HG02981 (cell line): ENCODE measurements at regions not wholly inside any gene's neighbourhood (a gene's known extent, or its start where the extent isn't known, plus 50 kb on each side); places are given as distances from the start of the nearest gene placed in this dataset.

Experiments
- ATAC-seq: cut with Tn5 transposase; IDR thresholded peaks from one replicate; pipeline ENCODE4 v1.9.1; 2021; ENCODE audit warnings: mild to moderate bottlenecking, moderate library complexity; ENCODE audit not compliant: unreplicated experiment

DNA sequence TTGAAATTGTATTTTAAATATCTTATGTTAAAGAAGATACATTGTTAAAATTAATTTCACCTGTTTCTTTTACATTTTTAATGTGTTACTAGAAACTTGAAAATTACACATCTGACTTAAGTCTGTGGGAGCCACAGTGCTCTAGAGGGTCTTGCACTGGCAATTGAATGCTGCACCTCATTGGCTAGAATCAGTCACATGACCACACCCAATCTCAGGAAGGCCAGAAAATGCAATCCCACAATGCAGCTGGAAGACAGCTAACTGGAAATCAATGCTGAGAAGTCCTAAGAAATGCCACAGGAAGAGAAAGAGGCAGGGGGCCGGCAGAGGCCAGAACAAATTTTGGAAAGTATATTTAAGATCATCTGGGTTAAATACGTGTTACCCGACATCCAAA lies 189.2 kb upstream of the POU3F3 start:
- no peak for ATAC-seq

DNA sequence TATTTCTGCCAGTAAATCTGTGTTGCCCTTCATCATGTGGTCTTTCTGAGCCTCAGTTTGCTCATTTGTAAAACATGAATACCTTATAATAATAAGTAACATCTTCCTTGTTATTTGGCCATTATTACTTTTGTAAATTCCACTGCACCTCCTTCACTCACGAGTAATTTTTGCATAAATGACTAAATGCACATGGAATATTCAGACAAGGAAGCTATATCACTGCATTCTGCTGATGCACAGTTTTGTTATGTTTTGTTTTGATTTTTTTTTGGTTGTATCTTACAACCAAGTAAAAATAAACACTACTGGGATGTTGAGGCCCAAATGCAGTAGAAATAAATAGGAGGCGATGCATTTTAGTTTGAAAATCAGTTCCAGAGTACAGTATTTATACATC lies 185.3 kb upstream of the POU3F3 start:
- ATAC-seq = no peak

DNA sequence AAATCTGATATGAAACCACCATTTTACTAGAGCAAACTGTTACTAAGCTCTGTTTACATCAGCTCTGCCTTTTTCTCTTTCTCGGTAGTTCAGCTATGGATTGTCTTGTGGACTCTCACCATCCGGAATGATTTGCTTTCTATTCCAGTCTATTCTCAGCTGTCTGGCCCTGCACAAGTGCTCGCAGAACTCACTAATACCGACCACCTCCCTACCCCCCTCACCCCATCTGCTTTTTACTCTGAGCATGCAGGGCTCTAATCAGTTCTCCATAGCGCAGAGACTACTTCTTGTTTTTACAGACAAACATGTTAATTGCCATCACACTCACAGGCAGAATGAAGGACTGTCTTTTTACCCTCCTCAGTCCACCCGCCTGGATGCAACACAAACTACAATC lies 180.7 kb upstream of the POU3F3 start:
- ATAC-seq = no peak

DNA sequence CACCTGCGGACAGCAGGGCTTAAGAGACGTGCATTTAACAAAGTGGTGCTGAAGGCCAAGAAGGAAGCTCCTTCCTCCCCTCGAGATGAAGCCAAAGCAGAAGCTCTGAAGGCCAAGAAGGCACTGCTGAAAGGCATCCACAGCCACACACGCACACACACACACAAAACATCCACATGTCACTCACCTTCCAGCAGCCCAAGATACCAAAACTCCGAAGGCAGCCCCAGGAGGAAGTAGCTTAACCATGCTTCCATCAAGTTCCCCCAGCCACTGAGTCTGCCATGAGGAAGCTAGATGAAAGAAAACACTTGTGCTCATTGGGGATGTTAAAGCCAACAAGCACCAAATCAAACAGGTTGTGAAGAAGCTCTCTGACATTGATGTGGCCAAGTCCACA lies 175.7 kb upstream of the POU3F3 start:
- ATAC-seq = no peak

DNA sequence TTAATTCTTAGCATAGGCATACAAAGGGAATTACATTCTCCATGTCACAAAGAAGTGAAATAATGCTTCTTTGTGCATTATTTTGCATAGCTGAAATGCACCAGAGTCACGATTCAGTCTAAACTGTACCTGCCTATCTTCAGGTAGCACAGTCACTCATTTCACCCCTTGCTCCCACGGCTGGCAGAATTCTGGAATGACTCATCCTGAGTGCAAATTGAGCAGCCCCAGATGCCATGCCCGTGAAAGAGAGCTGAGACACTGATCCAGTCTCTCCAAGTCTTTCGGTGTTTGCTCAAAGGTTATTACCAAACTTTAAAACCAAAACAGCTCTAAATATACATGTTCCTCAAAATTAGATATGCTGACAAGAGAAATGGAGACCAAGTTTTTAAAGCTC lies 168.3 kb upstream of the POU3F3 start:
- no peak for ATAC-seq

GRCh38 chr2:104687147-104687546 lies 166.8 kb upstream of the POU3F3 start:
- ATAC-seq = no peak

DNA sequence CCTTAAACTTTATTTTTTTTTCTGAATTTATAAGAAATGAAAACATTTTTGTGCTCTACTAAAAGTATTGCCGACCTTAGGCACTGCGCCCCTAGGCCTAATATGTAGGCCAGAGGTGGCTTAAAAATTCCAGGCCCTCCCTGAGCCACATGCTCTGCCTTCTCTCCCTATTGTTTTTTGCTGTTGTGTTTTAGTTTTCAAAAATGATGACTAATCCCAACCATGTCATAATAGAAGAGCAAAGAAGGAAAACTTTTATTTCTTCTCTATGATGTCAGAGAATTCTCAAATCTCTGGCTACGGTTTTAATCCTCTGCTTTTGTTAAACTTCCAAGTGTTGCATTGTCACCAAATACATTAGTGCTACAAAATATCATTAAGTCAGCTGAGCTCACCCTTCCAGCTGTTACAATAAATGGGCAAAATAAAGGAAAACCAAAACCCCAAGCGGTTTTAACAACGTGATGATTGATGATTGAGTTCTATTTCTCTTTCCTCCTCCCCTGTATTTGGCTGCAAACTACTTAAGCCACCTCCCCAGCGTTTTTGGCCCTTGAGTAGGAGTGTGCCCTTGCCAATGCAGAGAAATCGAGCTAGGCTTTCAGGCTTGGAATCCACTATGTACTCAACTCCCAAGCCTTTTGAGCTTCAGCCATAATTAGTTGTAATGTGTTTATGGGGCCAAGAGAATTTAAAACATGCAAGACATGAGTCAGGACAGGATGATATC lies 163.5 kb upstream of the POU3F3 start:
- no peak for ATAC-seq

DNA sequence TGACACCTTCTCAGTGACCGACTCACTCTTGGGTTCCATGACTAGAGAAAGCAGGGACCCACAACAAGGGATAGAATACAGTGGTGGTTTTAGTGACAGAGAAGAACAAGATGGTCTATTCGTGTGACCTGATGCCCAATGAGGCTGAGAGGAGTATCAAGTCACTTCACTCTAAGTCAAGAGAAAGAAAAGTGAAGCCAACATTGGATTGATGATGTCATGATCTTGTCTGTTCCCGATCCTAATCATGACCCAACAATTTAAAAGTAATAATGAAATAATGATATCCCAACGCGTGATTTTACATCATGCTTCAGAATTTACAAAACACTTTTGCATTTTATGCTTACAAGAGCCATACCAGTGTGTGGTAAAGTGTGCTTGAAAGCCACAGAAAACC lies 155.6 kb upstream of the POU3F3 start:
- no peak for ATAC-seq

GRCh38 chr2:104701411-104701911 lies 152.5 kb upstream of the POU3F3 start:
- no peak for ATAC-seq

DNA sequence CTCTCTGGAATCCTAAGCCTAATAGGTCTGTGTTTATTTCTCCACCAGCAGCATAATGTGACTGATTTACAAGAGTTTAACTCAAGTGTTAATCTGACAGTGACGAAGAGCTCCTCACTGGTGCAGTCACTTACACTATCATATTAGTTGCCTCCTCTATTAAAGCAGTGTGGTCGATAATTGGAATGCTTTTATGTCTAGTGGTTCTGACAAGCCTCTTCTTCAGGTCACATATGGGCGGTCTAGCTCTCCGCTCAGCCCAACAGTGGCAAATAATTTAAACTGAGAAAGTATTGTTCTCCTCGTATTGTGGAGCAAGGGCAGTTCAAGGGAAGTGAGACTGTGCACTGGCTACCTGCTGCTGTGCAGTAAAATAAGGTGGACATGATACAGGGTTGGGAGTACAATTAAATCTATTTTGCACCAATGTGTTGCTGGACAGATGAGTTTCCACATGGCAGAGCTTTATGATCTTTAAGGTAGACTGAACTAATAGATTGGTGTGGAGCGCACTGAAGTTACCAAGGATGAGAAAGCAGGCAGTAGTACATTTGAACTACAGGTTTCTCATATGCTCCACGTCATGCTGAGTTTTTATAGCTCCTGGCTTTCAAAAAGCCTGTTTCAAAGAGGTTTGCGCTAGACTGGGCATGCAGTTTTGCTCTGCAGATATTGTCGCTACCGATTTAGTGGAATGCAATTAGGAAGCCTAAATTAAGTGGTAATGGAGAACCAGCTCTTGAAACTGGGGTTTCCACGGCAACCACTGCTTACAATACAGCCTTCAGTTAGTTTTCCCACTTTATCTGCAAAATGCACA lies 151.7 kb upstream of the POU3F3 start:
- no peak for ATAC-seq

DNA sequence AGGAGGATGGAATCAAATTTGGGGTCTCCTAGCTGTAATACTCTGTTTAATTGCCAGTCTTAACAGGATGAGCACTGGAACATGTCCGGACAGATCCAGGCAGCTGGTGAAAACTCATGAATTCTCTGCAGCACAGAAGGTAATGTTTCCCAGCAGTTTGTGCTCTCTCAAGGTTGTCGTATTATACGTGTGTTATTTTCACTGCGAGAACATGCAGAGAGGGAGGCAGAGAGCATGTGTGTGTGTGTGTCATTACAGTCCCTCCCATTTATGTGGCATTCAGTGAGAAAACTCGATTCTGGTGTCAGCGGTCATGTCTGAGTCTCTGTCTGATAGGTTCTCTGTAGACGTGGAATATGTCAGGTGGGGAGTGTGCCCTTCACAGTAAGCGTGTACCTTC lies 150.2 kb upstream of the POU3F3 start:
- no peak for ATAC-seq

DNA sequence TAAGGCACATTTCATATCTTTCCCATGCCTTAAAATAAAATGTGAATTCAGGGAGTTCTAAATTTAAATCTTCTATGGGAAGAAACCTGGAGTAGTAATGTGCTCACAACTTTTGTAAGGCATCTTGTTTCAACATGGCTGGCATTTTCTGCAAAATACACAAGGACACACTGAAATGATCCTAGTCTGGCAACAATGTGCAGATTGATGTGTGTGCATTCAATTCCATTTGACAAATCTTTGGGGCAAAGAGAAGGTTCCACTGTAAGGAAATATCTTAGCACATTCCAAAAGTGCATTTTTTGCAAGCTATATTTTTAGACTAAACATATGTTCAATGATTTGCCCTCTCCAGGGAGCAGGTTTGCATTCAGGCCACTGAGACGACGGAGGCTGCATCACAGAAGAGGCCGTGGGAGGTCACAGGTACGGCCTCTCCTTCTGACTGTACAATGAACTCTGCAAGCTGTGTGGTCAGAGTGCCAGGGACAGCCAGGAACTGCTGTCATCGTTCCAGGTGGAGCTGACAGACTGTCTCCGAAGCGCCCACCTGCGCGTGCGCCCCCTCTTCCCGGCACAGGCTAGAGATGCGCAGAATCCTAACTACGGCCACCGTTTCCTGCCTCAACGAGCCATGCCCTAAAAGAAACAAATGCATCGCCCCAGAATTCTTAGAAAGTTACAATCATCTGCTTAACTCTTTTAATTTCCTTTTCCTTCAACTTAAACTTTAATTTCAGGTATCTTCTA lies 149.2 kb upstream of the POU3F3 start:
- ATAC-seq = no peak

DNA sequence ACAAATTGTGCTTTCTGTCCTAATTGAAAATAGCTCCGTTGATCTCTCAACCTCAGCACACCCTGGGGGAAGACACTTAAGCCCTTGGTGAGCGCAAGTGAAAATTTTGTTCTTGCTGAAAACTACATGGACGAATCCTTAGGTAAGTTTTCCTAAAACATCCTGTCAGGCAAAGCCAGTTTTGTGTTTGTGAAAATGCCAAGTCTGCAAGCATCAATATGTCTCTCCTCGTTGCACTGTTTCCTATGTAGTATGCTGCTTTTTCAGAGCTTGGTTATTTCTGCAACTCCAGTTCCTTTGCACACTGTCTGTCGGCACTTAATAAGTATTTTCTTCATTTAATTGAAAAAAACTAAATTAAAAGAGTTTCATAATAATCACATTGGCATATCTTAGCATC lies 146.9 kb upstream of the POU3F3 start:
- no peak for ATAC-seq

- ATAC-seq = no peak
These were observed 144.9 kb upstream of the POU3F3 start for GRCh38 chr2:104708967-104709366.

GRCh38 chr2:104716061-104716460 lies 137.9 kb upstream of the POU3F3 start:
- ATAC-seq = no peak

- ATAC-seq = peak; percentile 90
These were observed 120.5 kb upstream of the POU3F3 start for GRCh38 chr2:104733226-104733943.

GRCh38 chr2:104734937-104735586 lies 118.9 kb upstream of the POU3F3 start:
- no peak for ATAC-seq

- no peak for ATAC-seq
These were observed 117.9 kb upstream of the POU3F3 start for GRCh38 chr2:104736026-104736425.

- no peak for ATAC-seq
These were observed 112.1 kb upstream of the POU3F3 start for GRCh38 chr2:104741860-104742259.

DNA sequence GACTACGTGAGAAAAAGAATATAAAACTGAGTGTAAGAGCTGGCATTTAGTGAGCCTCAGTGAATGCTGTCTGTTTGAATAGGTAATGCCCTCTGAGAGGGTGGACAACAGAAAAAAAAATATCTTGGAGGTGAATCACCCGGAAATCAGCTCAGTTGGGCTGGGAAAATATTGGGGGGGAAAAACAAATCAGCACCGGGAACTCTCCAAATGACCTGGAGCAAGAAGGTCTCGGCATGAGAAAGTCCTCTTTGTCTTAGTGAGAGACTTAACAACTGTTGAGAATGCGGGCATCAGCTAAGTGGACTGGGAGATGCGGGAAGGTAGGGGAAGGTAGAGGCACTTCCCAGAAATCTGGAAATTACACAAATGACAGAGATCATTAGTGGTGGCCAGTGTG lies 109.4 kb upstream of the POU3F3 start:
- no peak for ATAC-seq
